Activated T-helper 1 cell treated with anti-CD3 and anti-CD28 coated beads, Interleukin-2, amount 50 U/mL, for 16 hours (primary cell): ENCODE measurements at regions not wholly inside any gene's neighbourhood (a gene's known extent, or its start where the extent isn't known, plus 50 kb on each side); places are given as distances from the start of the nearest gene placed in this dataset.
"Not testable (repeated sequence)": the region's sequence is repeated elsewhere in the genome, so short reads cannot be mapped to it uniquely, and the experiment has no call there.

Experiments
- DNase-seq, 2 donors: peaks; one replicate each; pipeline ENCODE4 v3.0.0-alpha.2; 2020; ENCODE audit warnings: low read depth in 1 of 2, low spot score in 1 of 2

- DNase-seq, result no peak
Observed at GRCh38 chr18:42532119-42532518, 577.1 kb downstream of the PIK3C3 start.

GRCh38 chr18:42533009-42533575 lies 578.1 kb downstream of the PIK3C3 start:
- DNase-seq, result no peak

DNA sequence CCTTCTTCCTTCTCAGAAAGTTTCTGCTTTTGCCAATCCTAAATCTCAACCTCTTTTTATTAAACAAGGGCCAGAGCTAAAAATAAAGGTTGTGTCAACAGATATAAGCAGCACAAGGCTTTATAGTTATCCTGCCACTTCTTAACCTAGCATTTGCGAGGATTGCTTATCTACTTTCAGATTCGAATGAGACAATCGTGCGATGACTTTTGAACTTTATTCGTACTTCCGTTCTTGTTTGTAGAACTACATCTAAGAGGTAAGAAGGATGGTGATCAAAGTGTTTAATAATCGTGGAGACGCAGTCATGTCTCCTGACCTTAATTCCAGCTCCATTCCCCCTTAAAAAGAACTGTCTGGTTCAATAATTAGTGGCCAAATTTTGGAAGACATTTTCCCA lies 578.6 kb downstream of the PIK3C3 start:
- DNase-seq, result no peak

GRCh38 chr18:42534313-42534712 lies 579.3 kb downstream of the PIK3C3 start:
- no peak for DNase-seq

DNA sequence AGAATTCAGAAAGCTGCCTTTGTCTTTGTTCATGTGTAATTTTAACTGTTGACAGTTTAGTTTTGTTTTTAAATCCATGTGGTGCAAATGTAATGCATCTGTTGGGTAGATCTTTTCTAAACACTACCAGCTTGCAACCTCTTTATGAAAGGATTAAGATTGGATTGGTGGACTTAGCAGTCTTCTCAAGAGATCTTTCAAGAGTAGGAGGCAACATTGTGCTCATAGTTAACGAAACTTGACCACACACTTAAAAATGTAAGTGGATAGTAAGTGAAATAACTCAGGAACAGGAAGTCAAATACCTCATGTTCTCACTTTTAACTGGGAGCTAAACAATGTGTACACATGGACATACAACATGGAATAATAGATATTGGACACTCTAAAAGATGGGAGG lies 579.0 kb downstream of the RIT2 start:
- DNase-seq, result no peak

GRCh38 chr18:42537291-42537690 lies 578.2 kb downstream of the RIT2 start:
- no peak for DNase-seq

DNA sequence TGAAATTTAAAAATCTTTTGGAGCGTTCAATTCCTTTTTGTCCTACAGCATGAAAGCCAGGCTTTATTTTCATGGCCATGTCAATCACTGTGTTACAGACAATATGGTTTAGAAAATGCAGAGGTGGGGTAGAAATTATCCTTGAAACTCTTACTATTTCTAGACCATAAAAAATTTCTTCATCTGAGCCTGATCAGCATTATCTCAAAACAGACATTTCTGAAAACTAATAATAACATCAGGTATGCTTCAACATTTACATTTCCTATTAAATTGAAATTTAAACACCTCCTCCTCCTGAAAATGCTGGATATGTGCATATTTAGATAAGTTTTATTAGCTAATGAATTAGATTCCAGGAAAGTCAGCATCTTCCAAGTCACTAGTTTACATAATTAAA lies 570.6 kb downstream of the RIT2 start:
- no peak for DNase-seq

- DNase-seq, result no peak
Observed at GRCh38 chr18:42545825-42546224, 569.7 kb downstream of the RIT2 start.

- DNase-seq, result no peak
Observed at GRCh38 chr18:42548493-42548892, 567.0 kb downstream of the RIT2 start.

DNA sequence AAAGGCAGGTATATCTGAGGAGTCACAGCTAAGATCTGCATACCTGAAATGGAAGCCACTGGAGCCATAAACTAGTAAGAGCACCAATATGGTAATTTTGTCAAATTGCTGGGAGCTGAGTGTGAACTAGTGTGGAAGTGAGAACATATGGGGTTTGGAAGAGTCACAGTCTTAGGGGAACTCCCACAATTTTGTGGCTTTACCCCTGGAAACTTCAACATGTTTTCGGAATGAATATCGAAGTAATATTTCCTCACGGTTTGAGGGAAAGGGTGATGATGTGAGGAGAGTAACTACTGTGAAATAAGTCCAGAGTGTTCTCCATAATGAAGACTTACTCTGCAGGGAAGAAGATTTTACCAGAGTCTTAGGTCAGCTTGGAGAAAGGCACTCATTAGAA lies 565.9 kb downstream of the RIT2 start:
- DNase-seq, result no peak

DNA sequence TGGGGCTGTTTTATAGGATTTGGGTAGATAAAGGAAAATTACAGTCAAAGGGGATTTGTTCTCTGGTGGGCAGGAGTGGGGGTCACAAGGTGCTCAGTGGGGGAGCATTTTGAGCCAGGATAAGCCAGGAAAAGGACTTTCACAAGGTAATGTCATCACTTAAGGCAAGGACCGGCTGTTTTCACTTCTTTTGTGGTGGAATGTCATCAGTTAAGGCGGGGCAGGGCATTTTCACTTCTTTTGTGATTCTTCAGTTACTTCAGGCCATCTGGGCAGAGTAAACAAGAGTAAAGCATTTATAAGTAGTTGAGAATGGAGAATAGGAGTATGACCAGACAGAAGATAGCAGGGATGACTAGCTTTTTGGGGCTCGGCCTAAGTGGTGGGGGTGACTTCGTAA lies 562.9 kb downstream of the RIT2 start:
- not testable (repeated sequence) for DNase-seq

- no peak for DNase-seq
Observed at GRCh38 chr18:42559069-42559690, 556.3 kb downstream of the RIT2 start.

GRCh38 chr18:42561521-42561920 lies 554.0 kb downstream of the RIT2 start:
- no peak for DNase-seq

- DNase-seq, result no peak
Observed at GRCh38 chr18:42563995-42564394, 551.5 kb downstream of the RIT2 start.

DNA sequence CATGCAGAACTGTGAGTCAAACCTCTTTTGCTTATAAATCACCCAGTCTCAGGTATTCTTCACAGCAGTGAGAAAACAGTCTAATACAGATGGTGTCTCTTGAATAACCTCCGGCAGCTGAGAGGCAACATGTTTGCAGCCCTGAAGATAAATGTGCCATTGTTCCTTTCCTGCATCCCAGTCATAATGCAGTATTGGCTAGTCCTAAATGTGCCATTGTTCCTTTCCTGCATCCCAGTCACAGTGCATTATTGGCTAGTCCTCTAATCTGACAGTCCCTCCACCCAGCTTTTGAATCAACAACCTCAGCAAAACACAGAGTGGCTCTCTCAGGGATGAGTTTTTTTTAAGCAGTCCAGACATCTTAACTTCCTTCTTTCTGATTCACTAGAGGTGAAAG lies 550.7 kb downstream of the RIT2 start:
- no peak for DNase-seq

DNA sequence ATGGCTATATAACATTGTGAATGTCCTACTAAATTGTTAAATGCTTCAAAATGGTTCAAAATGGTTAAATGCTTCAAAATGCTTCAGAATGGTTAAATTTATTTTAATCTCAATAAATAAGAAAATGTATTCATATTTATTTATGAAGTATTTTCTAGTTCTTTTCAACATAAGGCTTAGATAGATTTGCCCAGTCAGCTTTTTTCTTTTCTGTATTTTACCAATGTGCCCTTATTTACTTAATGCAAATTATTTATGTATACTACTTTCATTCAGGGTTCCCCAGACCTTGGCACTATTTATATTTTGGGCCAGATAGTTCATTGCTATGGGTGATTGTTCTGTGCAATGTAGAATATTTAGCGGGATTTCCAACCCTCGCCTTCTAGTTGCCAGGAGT lies 546.7 kb downstream of the RIT2 start:
- no peak for DNase-seq

DNA sequence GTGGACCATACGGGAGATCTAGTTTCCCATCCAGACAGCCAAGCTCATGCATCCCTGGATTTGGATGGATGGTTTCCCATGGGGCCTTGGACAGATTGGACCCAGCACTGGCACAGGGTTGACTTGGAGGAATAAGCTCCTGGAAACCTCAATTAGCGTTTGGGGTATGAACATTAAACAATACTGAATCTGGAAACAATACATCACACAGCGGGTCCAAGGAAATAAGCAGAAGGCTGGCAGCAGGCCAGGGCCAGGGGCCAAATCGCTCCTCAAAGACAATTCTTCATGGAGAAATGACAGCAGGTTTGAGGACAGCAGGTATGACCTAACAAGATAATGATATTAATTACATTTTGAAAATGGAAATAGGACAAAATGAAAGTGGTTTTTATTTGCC lies 540.6 kb downstream of the RIT2 start:
- DNase-seq, result no peak

DNA sequence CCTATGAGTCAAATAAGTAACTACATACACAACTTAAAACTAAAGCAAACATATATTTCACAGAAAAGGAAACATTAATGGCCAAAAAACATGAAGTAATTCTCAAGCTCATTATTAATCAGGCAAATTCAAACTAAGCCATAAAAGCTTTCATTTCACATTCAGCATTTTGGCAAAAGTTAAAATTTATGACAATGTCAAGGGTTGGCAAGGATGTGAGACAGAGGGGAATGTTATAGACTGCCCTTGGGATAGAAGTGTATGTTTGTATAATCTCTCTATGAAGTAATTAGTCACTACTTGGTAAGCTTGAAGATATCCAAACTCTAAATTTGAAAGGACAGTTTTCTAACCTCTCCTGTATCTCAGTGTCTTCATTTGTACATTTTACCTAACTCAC lies 539.4 kb downstream of the RIT2 start:
- no peak for DNase-seq

DNA sequence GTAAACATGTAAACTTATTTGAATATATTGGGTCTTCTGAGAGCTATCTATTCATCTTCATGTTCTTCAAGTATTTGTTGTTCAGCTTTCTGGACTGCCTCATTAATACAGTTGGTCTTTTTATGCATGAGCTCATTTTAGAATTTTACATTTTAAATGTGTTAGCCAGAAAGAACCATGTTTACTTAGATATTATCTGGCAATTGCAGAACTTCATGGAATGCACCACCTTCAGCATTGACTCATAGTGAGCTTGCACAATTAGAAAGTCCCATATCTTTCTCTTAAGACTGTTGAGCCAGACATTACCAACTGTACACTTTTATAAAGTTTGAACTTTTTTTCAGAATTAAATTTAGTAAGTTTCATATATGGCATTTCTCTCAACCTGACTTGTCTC lies 536.7 kb downstream of the RIT2 start:
- no peak for DNase-seq

- DNase-seq, result no peak
Observed at GRCh38 chr18:42582266-42582665, 533.2 kb downstream of the RIT2 start.

DNA sequence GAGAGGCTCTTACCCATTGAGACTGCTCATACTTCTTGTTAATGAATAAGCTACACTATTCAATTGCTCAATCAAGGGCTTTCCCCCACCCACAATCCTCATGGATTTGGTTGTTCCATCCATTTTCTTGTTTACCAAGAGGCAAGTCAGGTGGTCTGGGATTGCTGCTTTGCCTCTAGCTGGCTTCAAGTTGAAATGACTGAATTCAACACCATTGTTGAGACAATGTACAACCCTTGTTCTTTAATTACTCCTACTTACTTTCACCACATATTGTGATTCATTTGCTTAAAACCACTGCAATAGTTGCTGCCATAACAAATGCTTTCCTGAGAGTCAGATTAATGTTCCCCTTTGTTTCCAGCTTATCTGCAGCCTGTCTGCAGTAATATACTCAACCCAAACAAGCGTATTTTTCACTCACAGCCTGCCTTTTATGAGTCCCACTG lies 532.2 kb downstream of the RIT2 start:
- no peak for DNase-seq

DNA sequence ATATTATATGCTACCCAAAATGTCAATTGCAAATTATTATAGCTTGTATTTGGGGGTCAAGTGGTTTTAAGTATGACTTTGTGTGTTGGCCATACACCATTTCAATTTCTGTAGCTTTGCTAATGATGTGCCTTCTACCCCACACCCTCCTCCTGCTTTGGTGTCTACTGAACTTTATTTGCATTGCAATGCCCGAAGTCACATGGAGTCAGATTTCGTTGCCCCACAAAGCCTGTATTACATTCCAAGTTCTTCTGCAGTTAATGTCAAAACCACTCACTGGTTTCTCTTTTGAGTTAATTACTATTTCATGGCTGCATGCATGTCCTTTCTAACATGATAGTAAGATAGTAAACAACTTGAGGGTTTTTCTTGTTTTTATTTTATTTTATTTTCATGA lies 528.9 kb downstream of the RIT2 start:
- no peak for DNase-seq

DNA sequence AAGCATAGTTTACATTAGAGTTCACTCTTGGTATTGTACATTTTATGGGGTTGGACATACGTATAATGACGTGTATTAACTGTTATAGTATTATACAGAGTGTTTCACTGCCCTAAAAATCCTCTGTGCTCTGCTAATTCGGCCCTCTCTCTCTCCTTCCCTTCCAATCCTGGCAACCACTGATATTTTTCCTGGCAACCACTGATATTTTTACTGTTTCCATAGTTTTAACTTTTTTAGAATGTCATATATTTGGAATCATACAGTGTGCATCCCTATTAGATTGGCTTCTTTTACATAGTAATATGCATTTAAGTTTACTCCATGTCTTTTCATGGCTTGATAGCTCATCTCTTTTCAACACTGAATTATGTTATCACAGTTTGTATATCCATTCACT lies 526.7 kb downstream of the RIT2 start:
- DNase-seq, result no peak
